ENCODE measurements at regions not wholly inside any gene's neighbourhood (a gene's known extent, or its start where the extent isn't known, plus 50 kb on each side); places are given as distances from the start of the nearest gene placed in this dataset.

DNA sequence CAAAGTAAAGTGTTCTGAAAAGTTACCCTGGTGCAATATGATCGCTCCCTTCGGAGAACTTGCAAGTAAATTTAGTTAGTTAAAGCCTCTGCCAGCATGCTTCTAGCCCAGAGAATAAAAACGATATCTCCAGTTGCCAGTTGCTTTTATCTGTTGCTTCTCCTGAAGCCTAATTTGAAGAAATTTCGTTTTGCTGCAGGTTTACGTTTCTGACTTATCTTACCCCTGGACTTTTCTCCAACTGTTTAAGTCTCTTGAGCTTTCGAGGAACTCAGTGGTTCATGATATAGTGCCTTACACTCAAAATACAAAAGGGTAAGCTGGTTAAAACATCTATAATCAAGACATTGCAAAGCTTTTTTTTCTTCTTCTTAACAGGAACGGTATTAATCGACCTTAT is 131.1 kb downstream of the FAM161A start:
- TF ChIP-seq, protein P1, sequence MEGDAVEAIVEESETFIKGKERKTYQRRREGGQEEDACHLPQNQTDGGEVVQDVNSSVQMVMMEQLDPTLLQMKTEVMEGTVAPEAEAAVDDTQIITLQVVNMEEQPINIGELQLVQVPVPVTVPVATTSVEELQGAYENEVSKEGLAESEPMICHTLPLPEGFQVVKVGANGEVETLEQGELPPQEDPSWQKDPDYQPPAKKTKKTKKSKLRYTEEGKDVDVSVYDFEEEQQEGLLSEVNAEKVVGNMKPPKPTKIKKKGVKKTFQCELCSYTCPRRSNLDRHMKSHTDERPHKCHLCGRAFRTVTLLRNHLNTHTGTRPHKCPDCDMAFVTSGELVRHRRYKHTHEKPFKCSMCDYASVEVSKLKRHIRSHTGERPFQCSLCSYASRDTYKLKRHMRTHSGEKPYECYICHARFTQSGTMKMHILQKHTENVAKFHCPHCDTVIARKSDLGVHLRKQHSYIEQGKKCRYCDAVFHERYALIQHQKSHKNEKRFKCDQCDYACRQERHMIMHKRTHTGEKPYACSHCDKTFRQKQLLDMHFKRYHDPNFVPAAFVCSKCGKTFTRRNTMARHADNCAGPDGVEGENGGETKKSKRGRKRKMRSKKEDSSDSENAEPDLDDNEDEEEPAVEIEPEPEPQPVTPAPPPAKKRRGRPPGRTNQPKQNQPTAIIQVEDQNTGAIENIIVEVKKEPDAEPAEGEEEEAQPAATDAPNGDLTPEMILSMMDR (IDR thresholded peaks at IDR 0.05; ENCODE audit: borderline replicate concordance, insufficient read depth, low read depth, low read length): no peak
- H3K4me3 ChIP-seq (ENCODE audit: low read depth, low read length): no peak overlapping the region

DNA sequence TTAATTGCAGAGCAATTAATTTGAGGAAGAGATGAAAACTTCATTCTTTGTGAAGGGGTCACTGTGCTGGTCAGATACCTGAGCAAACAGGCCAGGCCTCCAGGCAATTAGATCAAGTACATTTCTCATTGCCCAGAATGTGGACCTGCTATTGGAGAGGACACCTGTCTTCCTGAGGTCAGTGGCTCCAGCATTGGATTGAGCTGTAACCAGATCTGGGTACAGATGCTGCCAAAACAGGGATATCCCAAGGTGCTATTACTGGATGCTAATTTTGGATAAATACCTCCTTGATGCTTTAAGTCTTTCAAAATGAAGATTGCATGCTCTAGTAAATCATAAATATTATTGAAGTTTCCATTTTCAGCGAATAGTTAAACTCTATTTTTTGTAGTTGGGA is 131.5 kb downstream of the FAM161A start:
- no peak overlapping the region for H3K4me3 ChIP-seq (ENCODE audit: low read depth, low read length)
- TF ChIP-seq, protein P1 (IDR thresholded peaks at IDR 0.05; ENCODE audit: borderline replicate concordance, insufficient read depth, low read depth, low read length): no peak

DNA sequence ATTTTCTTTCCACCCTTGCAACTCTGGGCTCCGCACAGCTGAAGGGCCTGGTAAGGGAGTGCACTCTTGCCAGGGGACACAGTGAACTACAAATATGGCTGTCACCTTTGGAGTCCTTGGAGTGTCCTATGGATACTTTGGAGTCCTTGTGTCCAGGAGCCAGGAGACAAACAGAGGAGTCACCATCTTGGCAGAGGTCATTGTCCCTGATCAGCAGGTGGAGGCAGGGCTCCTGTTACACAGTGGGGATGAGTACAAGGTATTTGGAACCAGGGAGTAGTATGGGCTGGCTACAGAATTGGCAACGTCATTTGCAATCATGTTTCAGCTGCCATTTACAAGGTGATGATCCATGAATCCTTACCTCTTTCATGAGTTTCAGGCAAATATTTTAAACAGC is 132.5 kb downstream of the FAM161A start:
- no peak overlapping the region for H3K4me3 ChIP-seq (ENCODE audit: low read depth, low read length)
- TF ChIP-seq, protein P1 (IDR thresholded peaks at IDR 0.05; ENCODE audit: borderline replicate concordance, insufficient read depth, low read depth, low read length): no peak

DNA sequence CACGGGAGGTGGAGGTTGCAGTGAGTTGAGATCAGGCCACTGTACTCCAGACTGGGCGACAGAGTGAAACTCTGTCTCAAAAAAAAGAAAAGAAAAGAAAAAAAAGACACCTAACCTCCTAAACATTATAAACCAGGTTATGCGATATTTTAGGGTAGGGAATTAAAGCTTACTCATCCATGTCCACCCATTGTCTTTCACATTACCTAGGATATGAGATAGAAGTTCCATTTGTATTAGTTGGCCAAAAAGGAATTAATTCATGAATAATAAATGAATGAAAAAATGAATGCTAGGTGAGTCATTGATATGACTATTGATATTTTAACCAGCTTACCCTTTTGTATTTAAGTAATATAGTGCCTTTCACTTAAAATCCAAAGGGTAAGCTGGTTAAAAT is 132.9 kb downstream of the FAM161A start:
- TF ChIP-seq, protein P1 (IDR thresholded peaks at IDR 0.05; ENCODE audit: borderline replicate concordance, insufficient read depth, low read depth, low read length): no peak
- no peak overlapping the region for H3K4me3 ChIP-seq (ENCODE audit: low read depth, low read length)

DNA sequence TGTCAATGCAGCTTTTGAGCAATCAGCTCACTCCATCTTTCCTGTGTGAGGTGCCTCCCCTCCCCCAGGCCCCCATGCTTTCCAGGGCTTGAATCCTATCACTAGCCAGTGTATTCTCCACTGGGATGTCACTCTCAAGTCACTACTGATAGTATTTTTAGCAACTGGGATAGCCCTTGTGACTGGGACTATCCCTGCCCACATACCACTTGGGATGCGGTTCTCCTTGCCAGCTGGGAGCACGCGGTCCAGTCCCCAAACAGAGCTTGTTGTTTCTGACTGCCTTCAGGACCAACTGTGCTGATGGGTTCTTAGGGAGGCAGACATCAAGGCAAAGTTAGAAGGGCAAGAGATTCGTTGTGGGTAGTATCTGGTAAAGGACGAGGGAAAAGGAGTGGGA is 134.9 kb downstream of the FAM161A start:
- TF ChIP-seq, protein P1 (IDR thresholded peaks at IDR 0.05; ENCODE audit: borderline replicate concordance, insufficient read depth, low read depth, low read length): no peak
- no peak overlapping the region for H3K4me3 ChIP-seq (ENCODE audit: low read depth, low read length)

DNA sequence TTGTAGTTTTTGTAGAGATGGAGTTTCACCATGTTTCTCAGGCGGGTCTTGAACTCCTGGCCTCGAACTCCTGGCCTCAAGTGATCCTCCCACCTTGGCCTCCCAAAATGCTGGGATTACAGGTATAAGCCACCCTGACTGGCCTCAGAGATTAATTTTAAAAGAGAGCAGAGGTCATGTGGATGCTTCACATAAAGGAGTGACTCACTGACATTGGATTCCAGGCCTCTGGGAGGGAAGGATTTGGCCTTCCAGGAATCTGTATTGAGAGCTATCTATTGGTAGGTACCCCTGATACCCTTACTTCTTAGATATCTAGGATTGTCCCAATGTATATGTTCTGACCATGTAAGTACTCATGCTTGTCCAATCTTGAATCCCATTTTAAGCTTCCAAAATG is 138.4 kb downstream of the FAM161A start:
- H3K4me3 ChIP-seq (ENCODE audit: low read depth, low read length): no peak overlapping the region
- TF ChIP-seq, protein P1 (IDR thresholded peaks at IDR 0.05; ENCODE audit: borderline replicate concordance, insufficient read depth, low read depth, low read length): no peak

DNA sequence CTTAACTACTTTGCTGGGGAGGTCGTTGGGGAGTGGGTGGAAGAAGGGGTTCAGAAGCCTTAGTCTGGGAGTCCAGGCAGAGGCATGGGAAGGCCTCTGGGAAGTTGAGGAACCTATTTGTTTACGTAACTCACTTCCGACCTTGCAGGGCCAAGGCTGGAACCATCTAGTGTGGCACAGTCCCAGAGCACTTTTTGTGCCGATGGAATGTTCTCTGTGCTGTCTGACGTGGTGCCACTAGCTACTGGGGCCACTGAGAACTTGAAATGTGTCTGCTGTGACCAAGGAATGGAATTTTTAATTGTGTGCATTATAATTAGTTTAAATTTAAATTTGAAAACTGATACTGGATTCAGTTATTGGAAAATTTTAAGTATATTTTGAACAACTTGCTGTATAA is 139.7 kb downstream of the FAM161A start:
- TF ChIP-seq, protein P1 (IDR thresholded peaks at IDR 0.05; ENCODE audit: borderline replicate concordance, insufficient read depth, low read depth, low read length): no peak
- no peak overlapping the region for H3K4me3 ChIP-seq (ENCODE audit: low read depth, low read length)
